BJ (cell line): ENCODE measurements at regions not wholly inside any gene's neighbourhood (a gene's known extent, or its start where the extent isn't known, plus 50 kb on each side); places are given as distances from the start of the nearest gene placed in this dataset.

Experiments
- CTCF ChIA-PET: fragments of 350-600 bp; formaldehyde crosslinking; extraction: SDS; loops from one replicate; lab custom pipeline; 2021; ENCODE audit warnings: antibody characterized with exemption, inconsistent platforms; lab: Yijun Ruan, JAX
- POLR2A ChIA-PET: fragments of 300-600 bp; sonication (Branson Sonifier 250); formaldehyde crosslinking; extraction: SDS; loops from one replicate; lab custom pipeline; 2021; ENCODE audit warnings: antibody characterized with exemption; lab: Charles Lee
- DNase-seq: peaks from one replicate; pipeline ENCODE4 v3.0.0-alpha.2; 2011; ENCODE audit warnings: low read depth
- H3K27me3 ChIP-seq: 2 replicates; pipeline ENCODE4 v1.6.0; 2011; ENCODE audit warnings: low read length; ENCODE audit not compliant: control insufficient read depth, insufficient read depth
- H3K36me3 ChIP-seq: 2 replicates; pipeline ENCODE4 v1.5.1; 2011; ENCODE audit warnings: low read length; ENCODE audit not compliant: control insufficient read depth, insufficient read depth
- H3K4me3 ChIP-seq: 2 replicates; pipeline ENCODE4 v1.5.1; 2011; ENCODE audit warnings: low read depth, mild to moderate bottlenecking, control low read depth, low read length
- CTCF ChIP-seq: IDR thresholded peaks from 2 replicates; pipeline ENCODE4 v1.5.1; 2011; ENCODE audit warnings: low read depth, mild to moderate bottlenecking, control low read depth, inconsistent platforms, low read length, moderate library complexity; ENCODE audit not compliant: insufficient read depth

DNA sequence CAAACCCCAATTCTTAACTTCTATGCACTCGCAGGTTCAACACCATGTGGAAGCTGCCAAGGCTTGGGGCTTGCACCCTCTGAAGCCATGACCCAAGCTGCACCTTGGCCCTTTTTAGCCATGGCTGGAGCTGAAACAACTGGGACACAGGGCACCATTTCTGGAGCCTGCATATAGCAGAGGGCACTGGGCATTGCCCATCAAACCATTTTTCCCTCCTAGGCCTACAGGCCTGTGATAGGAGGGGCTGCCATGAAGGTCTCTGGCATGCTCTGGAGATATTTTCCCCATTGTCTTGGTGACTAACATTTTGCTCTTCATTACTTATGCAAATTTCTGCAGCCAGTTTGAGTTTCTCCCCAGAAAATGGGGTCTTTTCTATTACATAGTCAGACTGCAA is 484.7 kb downstream of the EPHA7 start:
- TF ChIP-seq CTCF, result no peak
- ChIA-PET POLR2A (no interaction called here), CTCF (no interaction called here)
- no peak for DNase-seq
- Histone ChIP-seq H3K36me3 (no peaks in the 10 kb centered on the region), H3K27me3 (no peaks in the 10 kb centered on the region), H3K4me3 (no peak overlapping the region)

DNA sequence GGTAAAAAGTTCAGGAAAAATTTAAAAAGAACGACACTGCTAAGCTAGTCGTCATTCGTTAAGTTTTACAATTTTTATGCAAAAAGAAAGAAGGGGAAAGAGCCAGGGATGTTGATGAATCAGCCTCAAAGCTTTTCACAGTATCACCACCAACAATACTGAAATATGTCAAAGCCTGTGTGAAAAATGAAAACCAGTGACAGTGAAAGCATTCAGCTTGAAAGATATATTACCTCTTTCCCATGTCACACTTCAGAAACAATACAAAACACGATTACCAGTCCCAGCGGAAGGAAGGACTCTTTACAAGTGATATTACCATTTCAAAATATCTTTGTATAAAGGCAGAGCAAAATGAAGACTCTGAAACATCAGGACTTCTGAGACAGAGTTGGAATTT is 489.2 kb downstream of the EPHA7 start:
- no peaks in the 10 kb centered on the region for H3K36me3 ChIP-seq
- H3K4me3 ChIP-seq, result no peak overlapping the region
- no peak for TF ChIP-seq CTCF
- ChIA-PET CTCF (no interaction called here), POLR2A (no interaction called here)
- H3K27me3 ChIP-seq, result no peaks in the 10 kb centered on the region
- DNase-seq, result no peak

DNA sequence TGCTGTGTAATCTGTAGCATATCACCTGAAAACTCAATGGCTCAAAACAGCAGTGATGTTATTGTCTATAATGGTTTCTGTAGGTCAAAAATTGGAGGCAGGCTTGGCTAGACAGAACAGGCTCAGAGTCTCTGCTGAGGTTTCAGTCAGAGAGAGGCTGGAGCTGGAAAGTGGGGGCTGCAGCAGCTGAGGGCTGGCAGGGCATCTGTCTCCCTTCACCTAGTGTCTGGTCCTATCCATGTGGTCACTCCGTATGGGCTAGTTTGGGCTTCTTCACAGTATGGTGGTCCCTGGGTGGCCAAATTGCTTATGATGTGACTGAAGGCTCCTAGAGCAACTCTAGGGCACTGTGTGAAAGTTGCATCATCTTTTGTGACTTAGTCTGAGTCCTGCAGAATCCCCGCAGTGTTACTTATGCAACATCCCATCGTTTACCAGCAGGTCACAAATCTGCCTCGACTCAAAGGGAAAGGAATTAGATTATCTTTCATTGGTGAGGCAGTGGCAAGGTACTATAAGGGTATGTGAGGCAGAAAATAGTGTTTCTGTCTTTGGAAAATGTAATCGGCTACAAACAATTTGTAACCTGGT is 497.0 kb downstream of the EPHA7 start:
- TF ChIP-seq CTCF, result no peak
- Histone ChIP-seq H3K4me3 (no peak overlapping the region), H3K36me3 (no peaks in the 10 kb centered on the region), H3K27me3 (no peaks in the 10 kb centered on the region)
- DNase-seq, result no peak
- ChIA-PET POLR2A (no interaction called here), CTCF (no interaction called here)

GRCh38 chr6:92915466-92915865 is 503.9 kb downstream of the EPHA7 start:
- Histone ChIP-seq H3K4me3 (no peak overlapping the region), H3K27me3 (no peaks in the 10 kb centered on the region), H3K36me3 (no peaks in the 10 kb centered on the region)
- ChIA-PET POLR2A (no interaction called here), CTCF (no interaction called here)
- no peak for DNase-seq
- no peak for TF ChIP-seq CTCF

GRCh38 chr6:92911301-92911700 is 508.1 kb downstream of the EPHA7 start:
- CTCF ChIA-PET, result no interaction called here
- Histone ChIP-seq H3K4me3 (no peak overlapping the region), H3K27me3 (no peaks in the 10 kb centered on the region), H3K36me3 (no peaks in the 10 kb centered on the region)
- TF ChIP-seq CTCF, result no peak
- POLR2A ChIA-PET, result no interaction called here
- no peak for DNase-seq
